HPDE6-E6E7 (cell line): ENCODE measurements at regions not wholly inside any gene's neighbourhood (a gene's known extent, or its start where the extent isn't known, plus 50 kb on each side); places are given as distances from the start of the nearest gene placed in this dataset.
"Not testable (repeated sequence)": the region's sequence is repeated elsewhere in the genome, so short reads cannot be mapped to it uniquely, and the experiment has no call there.

Source experiments
- DNase-seq: peaks from one replicate; pipeline ENCODE4 v3.0.0; 2011; ENCODE audit warnings: missing footprints; ENCODE audit errors: extremely low spot score

DNA sequence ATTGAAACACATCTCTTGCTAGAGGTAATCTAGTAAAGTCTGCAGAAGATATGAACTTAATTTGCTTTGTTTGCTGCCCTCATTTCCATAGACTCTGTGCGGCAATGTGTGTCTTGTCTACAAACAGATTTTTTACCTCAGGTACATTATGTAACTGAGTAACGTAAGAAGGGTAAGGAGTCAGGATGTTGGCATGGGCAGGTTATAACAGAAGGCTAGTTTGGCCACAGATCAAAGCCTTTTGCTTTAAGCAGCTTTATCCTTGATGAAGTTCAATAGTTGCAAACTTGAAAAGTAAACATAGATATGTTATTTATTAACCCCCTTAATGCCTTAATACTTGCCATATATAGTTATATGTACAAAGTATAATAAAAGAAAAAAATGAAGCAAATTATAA is 391.6 kb upstream of the FKBP1C start:
- DNase-seq: no peak

DNA sequence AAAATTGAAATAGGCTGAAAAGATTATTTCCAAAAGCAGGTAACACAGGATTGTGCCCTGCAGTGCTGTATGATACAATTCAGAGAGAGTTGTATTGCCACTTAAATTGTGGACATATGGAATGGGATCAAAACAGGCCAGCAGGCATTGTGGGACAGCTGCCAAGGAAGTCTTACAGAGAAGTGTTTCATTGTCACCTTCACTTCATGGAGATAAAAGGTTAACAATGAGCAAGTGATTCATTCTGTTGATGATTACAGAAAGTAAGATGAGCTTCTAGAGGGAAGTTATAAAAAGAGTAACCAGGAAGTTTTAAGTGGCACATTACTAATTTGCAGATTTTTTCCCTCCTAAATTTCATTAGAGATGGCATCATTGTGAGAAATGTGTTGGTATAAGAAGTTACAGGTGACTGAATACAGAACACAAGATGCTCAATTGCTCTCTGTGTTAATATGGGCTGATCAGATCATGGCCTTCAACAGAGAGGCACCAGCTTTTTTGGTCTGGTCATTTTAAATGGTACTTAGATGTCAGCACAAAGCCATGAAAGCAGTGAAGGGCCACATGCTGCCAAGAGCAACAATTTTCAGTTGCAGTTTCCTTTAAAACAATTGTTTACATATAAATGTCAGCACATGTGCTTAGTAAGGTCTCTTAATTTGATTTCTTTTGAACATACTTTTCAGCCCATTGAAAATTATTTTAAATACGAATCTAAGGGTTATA is 402.5 kb upstream of the FKBP1C start:
- DNase-seq: no peak

DNA sequence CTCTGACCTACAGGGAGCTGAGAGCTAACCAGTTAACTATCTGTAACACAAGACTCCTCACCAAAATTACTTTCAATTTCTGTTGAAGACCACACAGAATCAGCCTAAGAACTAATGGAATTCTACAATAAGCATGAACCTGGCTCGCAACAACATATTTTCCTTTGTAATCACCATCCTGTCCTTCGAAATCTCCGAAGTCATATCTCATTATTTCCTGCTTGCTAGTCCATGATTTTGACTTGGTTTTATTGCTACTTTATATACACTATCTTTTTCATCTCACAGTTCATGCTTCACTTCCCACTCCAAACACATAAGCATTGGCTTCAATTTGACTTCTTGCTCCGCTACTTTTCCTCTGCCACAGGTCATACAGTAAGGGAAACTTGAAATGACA is 405.8 kb upstream of the FKBP1C start:
- no peak for DNase-seq

DNA sequence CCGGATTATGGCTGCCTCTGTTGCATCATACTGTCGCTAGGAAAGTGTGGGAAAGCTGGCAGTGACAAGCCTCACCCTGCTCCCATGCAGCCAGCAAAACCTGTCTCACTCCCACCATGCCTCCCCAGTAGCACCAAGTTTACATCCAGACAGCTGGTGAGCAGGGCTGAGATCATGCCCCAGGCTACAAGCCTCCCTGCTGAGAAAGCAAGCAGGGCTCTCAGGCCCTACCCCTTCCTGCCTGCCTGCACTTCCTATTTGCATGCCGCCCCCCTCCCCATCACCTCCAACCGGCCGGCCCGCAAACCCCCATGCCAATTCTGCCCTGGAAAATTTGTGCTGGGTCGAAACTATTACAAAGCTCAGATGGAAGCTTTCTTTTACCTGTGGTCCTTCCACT is 408.2 kb upstream of the FKBP1C start:
- no peak for DNase-seq

DNA sequence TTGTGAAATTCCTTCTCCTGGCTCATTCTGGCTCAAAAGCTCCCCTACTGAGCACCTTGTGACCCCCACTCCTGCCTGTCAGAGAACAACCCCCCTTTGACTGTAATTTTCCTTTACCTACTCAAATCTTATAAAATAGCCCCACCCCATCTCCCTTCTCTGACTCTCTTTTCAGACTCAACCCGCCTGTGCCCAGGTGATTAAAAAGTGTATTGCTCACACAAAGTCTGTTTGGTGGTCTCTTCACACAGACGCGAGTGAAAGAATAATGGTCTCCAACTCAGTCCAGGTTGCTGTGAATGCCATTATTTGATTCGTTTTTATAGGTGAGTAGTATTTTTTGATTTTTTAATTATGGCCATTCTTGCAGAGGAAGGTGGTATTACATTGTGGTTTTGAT is 414.1 kb upstream of the FKBP1C start:
- DNase-seq: no peak

DNA sequence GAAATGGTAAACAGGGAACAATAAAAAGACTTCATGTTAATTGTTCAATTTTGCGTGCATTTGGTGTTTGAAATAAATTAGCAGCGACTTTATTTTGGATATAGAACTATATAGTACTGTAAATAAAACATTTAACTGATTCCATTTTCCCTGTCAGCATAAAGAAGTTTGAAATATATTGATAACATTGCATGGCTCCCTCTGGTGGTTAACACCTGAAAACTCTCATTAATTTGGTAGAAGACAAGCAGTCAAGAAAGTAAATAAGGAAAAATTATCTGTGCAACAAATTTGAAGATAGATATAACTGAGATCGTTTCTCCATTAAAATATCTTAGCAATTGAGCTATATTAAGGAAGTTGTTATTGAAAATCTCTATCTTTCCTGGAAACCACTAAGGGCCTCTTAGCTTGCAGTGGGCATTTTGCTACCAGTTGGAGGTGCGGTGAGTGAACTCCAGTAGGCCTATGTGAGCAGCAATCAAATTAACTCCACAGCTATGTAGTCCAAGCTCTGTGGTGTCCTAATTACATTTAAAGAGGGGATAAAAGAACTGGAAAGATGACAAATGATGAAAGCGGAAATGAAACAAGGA is 435.7 kb upstream of the FKBP1C start:
- DNase-seq: no peak

DNA sequence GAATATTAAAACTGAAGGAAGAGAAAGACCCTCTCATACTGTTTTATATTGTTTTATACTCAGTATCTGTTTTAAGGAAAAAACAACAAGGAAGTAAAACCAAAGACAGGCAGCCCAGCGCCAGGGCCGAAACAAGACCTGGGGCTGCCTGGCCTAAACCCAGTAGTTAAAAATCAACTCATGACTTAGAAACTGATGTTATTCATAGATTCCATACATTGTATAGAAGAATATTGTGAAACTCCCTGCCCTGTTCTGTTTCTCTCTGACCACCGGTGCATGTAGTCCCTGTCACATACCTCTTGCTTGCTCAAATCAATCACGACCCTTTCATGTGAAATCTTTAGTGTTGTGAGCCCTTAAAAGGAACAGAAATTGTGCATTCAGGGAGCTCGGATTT is 445.1 kb upstream of the FKBP1C start:
- DNase-seq: not testable (repeated sequence)

DNA sequence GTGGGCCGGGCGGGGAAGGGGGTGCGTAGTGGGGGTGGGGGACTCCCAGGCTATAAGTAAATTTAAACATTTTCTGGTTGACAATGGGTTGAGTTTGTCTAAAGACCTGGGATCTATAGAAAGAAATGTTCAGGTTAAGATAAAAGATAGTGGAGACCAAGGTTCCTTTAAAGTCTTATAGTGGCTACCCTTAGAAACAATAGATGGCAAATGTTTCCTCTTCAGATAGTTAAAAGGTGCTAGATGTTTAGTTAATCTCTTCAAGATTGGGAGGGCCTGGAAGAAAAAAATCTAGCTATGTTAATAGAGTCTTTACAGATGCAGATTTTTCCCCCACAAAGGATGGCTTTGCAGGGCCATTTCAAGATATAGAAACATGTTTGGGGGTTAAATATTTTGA is 446.4 kb upstream of the FKBP1C start:
- no peak for DNase-seq

DNA sequence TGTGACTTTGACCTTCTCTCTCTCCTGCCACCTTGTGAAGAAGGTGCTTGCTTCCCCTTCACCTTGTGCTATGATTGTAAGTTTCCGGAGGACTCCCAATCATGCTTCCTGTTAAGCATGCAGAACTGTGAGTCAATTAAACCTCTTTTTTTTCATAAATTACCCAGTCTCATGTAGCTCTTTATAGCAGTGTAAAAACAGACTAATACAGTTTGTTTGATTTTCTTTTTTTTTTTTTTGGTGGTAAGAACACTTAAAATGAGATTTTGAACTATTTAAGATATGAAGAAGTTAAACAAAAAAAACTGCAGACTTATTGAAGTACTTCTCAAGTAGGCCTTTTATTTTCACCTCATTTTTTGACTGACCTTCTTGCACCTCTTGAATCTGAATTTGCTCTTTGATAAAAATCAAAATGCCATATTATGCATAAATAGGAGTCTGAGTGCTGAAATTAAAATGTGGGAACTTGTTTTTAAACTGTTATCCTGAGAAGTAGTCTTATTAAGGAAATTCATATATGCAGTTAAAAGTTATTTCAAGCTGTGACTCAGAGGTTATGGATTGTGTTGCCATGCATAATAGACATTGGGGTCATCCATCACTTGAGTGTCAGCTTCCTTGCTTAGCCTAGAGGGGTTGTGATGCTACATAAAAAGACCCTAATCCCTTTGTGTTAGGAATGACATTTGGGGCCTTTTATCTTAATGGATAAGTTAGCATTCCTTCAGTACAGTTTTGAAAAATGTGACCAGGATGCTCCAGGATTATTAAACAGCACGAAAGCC is 447.9 kb upstream of the FKBP1C start:
- no peak for DNase-seq

DNA sequence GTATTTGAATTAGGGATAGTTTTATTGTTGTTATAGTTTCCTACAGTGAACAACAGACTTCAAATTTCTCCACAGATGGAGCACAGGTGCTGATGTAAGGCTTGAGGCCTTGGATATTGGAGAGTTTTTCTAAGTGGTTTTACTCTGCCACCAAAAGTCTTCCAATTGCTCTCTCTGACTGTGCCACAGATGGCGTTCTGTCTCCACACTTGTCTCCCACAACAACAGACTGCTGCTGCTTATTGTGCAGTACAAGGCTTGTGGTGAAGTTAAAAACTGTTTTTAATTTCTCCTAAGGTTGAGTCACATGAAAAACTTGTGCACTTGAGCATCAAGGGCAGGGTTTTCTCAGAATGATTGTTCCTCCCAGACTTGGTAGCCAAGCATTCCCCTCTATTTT is 460.9 kb upstream of the KHDRBS2 start:
- DNase-seq: no peak

DNA sequence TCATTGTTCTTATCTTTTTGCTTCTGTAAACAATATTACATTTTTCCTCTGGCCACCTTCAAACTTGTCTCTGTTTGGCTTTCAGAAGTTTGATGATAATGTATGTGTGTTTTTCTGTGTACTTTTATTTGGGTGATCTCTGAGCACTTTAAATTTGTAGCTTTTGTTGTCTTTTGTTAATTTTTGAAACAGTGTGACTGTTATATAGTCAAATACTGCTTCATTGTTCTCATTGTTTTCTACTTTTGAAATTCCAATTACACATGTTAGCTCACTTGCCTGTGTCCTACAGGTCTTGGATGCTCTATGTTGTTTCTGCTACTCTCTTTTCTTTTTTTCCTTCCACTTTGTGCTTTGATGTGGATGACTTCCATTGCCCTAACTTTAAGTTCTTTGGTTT is 460.1 kb upstream of the KHDRBS2 start:
- no peak for DNase-seq

DNA sequence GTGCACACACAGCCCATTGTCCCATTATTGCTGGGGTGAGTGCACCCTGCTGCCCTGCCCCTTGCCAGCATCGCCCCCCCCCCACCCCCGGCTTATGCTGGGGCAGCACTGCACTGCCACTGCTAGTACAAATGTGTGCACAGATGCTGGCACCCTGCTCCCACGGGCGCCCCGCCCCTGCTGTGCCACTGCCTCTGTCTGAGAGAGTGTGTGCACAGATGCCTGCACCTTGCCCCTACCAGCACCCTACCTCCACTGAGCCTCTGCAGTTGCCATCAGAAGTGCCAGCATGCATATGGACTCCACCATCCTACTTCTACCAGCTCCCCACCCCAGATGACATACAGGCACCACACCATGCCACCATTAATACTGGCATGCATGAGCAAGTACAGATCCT is 454.6 kb upstream of the KHDRBS2 start:
- DNase-seq: no peak

DNA sequence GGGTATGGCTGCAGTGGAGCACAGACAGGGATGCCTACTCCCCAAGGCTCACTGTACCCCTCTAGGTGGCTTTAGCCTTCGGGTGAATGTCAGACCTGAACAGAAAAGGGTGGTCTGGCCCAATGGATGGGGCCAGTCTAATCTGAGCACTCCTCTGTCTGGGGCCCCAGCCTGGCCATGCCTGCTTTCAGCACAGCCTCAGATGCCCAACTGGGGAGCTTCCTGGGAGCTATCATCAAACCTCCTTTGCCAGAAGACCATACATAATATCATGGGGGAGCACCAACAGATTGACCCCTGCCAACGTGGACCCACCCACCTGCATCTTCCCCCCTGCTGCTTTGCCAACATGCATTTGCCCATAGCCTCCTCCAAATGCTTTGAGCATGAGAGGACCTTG is 454.1 kb upstream of the KHDRBS2 start:
- no peak for DNase-seq

DNA sequence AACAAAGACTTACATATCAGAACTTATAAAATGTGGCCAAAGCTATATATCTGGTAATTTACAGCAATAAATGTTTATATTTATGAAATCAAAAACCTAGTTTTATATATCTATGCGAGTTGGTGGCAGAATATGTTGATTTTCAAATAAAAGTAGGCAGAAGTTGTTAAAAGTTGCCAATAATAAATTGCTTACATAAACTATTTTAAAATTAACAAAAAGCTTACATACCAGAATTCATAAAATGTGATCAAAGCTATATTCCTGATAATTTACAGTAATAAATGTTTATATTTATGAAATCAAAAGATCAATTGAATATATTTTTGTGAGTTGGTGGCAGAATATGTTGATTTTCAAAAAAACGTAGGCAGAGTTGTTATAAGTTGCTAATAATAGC is 451.8 kb upstream of the KHDRBS2 start:
- no peak for DNase-seq

DNA sequence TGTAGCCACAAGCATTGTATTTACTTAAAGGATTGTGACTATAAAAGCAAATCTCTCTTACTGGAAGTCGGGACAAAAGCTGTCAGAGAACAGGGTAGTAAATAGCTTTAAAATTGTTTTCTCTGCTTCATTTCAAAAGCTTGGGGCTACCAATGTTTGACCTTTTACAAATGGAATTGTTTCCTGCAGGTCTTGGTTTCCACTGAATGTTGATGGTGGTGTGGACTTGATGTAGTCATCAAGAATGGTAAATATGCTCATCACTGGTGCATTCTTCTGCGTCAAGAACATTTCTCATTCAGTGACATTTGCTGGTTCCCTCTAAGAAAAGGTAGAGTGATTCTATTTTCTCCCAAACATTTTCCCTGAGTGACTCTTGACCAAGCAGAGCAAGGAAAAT is 435.4 kb upstream of the KHDRBS2 start:
- DNase-seq: no peak

DNA sequence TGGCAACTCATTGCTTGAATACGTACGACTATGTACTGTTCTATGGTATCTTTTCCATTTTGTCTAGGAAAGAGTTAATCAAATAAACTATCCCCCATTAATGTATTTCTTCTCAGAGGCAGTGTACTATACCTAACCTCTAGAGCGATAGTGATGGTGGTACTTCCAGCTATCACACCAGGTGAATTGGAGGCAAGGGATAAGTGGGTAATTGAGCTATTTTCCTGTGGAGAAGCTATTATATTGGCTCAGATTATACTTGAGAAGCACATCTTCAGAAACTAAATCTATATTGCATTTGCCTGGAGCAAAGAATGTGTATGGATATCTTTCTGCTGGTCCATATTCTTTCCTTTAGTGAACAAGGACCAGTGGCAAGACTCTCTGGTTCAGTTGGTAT is 430.7 kb upstream of the KHDRBS2 start:
- no peak for DNase-seq

DNA sequence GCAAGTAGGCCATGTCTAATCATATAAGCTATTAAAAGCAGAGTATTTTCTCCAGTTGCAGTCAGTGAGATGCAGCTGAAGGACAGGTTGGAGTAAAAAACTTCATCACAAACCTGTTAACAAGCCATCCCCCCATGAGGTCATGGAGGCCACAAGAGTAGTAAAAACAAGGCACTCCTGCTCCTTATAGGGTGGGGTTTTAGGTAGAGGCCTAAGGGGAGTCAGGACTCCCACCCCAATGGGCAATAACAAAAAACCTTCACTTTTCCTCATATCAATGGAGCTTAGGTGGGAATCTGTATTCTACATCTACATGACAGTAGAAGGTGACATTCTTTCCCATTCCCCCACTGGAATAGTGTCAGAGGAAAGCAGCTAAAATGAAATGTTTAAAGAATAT is 428.1 kb upstream of the KHDRBS2 start:
- DNase-seq: no peak

DNA sequence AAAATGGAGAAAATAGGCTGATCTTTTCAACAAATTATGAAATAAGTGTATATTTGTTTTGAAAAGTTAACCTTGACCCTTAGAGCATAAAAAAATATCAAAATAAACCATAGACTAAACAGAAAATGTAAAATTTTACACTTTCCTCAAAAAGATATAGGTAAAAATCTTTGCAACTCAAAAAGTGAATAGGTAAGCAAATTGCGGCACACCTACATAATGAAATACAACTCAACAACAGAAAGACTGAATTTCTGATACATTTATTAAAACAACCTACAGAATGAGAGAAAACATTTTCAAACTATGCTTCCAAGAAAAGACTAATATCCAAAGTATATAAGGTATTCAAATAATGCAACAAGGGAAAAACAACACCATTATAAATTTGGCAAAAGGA is 425.7 kb upstream of the KHDRBS2 start:
- DNase-seq: no peak

DNA sequence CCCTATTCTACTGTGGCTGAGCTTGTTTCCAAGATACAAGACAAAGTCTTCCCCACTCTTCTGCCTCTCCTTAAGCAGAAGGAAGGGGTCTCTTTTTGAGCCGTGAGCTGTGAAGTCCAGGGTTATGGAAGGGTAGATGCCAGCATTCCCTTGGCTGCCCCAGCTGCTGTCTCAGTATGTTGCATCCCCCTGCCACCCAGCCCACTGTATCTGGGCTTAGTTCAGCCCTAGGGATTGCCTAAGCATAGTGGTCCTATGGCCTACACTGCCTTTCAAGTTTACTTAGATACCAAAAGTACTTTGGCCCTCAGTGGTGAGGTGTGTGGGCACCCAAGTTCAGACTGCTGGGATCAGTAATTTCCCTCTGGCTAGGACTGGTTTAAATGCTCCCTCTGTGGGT is 421.9 kb upstream of the KHDRBS2 start:
- no peak for DNase-seq

DNA sequence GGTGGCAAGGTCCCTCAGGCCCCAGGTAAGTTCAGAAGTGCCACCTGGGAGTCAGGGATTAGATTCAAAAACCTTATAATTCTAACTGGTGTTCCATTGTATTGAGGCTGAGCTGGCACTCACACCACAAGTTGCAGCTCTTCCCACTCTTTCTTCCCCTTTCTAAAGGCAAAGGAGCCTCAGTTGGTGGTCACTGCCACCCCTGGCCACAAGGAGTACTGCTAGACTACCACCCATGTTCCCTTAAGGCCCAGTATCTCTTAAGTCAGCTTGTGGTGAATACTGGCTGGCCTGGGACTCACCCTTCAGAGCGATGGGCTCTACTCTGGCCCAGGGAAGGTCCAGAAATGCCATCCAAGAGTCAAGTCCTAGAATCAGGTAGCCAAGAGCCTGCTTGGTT is 421.1 kb upstream of the KHDRBS2 start:
- no peak for DNase-seq

DNA sequence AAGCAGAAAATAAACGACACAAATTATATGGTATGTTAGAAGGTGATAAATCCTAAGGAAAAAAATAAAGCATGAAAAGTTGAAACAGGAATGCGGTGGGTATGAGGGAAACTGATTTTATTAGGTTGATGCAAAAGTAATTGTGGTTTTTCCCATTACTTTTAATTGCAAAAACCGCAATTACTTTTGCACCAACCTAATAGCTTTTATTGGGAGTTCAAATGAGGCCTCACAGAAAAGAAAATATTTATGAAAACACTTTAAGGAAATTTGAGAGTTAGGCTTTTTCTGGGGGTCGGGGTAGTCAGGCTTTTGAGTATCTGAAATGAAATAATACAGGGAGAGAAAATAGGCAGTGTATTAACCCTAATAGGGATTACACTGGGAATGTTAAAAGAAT is 397.0 kb upstream of the KHDRBS2 start:
- DNase-seq: no peak

DNA sequence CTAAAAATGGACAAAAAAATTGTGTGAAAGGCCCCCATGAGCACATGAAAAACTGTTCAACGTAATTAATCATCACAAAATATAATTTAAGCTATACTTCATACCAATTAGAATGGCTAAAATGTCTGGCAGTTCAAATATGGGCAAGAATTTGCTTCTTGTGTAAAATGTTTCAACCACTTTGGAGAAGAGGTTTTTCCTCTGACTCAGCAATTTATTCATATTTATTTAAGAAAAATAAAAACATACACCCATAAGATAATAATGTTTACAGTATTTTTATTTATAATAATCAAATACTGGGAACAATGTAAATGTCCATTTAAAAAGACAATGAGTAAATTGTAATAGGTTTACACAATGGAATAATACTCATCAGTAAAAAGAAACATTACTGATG is 395.1 kb upstream of the KHDRBS2 start:
- DNase-seq: no peak

DNA sequence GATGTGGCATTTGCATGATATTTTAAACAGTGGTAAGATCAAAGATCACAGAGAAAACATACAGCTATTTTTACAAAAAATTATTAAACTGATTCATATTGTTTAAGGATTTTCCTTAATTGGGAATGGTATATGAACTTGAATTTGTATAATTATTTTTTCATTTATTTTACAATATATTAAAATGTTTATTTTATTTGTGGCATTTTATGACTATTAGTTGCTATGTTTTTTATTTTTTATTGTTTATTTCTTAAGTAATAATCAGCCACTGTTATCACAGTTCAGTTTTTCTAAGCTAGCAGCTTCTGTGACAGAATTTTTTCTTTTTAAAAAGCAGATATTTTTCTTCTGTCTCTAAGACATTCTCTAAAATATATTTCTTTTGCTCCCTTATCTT is 387.0 kb upstream of the KHDRBS2 start:
- no peak for DNase-seq
